ENCODE measurements at regions not wholly inside any gene's neighbourhood (a gene's known extent, or its start where the extent isn't known, plus 50 kb on each side); places are given as distances from the start of the nearest gene placed in this dataset.

- Histone ChIP-seq H3K4me3 (no peak overlapping the region), H3K4me1 (replicated peaks) (no peaks in the 10 kb centered on the region), H3K27ac (no peak overlapping the region), H3K27me3 (replicated peaks; ENCODE audit: insufficient read depth) (no peaks in the 10 kb centered on the region), H3K9me3 (no peaks in the 10 kb centered on the region), H3K36me3 (no peaks in the 10 kb centered on the region)
- no peak for TF ChIP-seq POLR2A (IDR thresholded peaks at IDR 0.05)
- TF ChIP-seq CTCF (IDR thresholded peaks at IDR 0.05) = no peak
- no peak for TF ChIP-seq POLR2AphosphoS5 (IDR thresholded peaks at IDR 0.05)
- intact Hi-C loops (cut with DNase I) = no loop called here
- DNase-seq (ENCODE audit: low spot score) = no peak
- whole genome bisulfite sequencing = 85% methylated on average over 3 of the region's 3 CpGs
Observed at GRCh38 chr10:8400892-8401291, 346.4 kb downstream of the GATA3 start.

DNA sequence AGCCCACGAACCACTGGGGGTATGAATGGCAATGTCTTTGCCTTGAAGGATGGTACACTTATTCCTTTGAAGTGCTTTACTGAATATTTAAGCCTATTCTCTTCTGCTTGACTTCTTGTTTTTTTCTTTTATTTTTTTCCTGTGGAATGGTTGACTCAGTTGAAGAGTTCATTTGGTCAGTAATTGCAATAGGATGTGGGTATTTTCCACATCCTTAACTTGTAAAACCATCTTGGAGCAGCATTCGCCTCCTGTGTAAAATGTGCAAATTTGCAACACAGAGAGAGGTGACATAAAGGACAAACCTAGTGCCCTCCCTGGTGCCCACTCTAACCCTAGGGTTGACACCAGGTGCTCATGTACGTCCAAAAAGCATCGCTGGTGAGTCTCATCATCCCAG is 347.0 kb downstream of the GATA3 start:
- no peak for TF ChIP-seq CTCF (IDR thresholded peaks at IDR 0.05)
- TF ChIP-seq POLR2A (IDR thresholded peaks at IDR 0.05) = no peak
- TF ChIP-seq POLR2AphosphoS5 (IDR thresholded peaks at IDR 0.05) = no peak

DNA sequence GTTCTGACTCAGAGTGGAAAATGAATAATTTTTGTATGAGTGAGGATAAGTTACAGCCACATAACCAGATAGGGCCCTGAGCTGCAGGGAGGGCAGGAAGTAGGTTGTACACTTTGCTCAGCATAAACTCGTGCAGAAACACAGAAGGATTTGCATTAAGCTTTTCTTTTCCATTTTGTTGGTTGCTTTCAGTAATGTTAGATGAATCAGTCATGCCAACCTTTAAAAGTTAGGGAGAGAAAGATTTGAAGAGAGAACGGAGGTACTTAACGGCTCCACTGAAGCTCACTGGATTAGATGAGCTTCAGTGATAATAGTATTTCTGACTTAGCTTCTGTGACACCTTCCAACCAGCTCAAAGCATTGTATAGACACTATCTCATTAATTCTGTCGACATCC is 348.1 kb downstream of the GATA3 start:
- Histone ChIP-seq H3K27me3 (replicated peaks; ENCODE audit: insufficient read depth) (no peaks in the 10 kb centered on the region), H3K4me3 (no peak overlapping the region), H3K36me3 (no peaks in the 10 kb centered on the region), H3K27ac (no peak overlapping the region), H3K4me1 (replicated peaks) (no peaks in the 10 kb centered on the region), H3K9me3 (no peaks in the 10 kb centered on the region)
- 50% methylated on average over 4 of the region's 4 CpGs for WGBS
- intact Hi-C loops (cut with DNase I) = no loop called here
- no peak for DNase-seq (ENCODE audit: low spot score)
- no peak for TF ChIP-seq CTCF (IDR thresholded peaks at IDR 0.05)
- no peak for TF ChIP-seq POLR2A (IDR thresholded peaks at IDR 0.05)
- no peak for TF ChIP-seq POLR2AphosphoS5 (IDR thresholded peaks at IDR 0.05)

More for the DNA sequence above, 347.0 kb downstream of the GATA3 start:
- H3K9me3 ChIP-seq = no peaks in the 10 kb centered on the region
- DNase-seq (ENCODE audit: low spot score) = no peak
- H3K27ac ChIP-seq = no peak overlapping the region
- no peaks in the 10 kb centered on the region for H3K27me3 ChIP-seq (replicated peaks; ENCODE audit: insufficient read depth)
- 93% methylated on average over 4 of the region's 4 CpGs for WGBS
- no peaks in the 10 kb centered on the region for H3K4me1 ChIP-seq (replicated peaks)
- no peaks in the 10 kb centered on the region for H3K36me3 ChIP-seq
- H3K4me3 ChIP-seq = no peak overlapping the region
- intact Hi-C loops (cut with DNase I) = no loop called here

GRCh38 chr10:8403711-8404371 is 349.4 kb downstream of the GATA3 start:
- Histone ChIP-seq H3K9me3 (no peaks in the 10 kb centered on the region), H3K27ac (no peak overlapping the region), H3K4me3 (no peak overlapping the region), H3K36me3 (no peaks in the 10 kb centered on the region), H3K27me3 (replicated peaks; ENCODE audit: insufficient read depth) (no peaks in the 10 kb centered on the region), H3K4me1 (replicated peaks) (no peaks in the 10 kb centered on the region)
- intact Hi-C loops (cut with DNase I) = no loop called here
- WGBS = 79% methylated on average over 4 of the region's 4 CpGs
- no peak for DNase-seq (ENCODE audit: low spot score)
- no peak for TF ChIP-seq POLR2AphosphoS5 (IDR thresholded peaks at IDR 0.05)
- TF ChIP-seq CTCF (IDR thresholded peaks at IDR 0.05) = no peak
- no peak for TF ChIP-seq POLR2A (IDR thresholded peaks at IDR 0.05)

GRCh38 chr10:8404721-8405120 is 350.2 kb downstream of the GATA3 start:
- no peaks in the 10 kb centered on the region for H3K4me1 ChIP-seq (replicated peaks)
- H3K27me3 ChIP-seq (replicated peaks; ENCODE audit: insufficient read depth) = no peaks in the 10 kb centered on the region
- no peak overlapping the region for H3K27ac ChIP-seq
- intact Hi-C loops (cut with DNase I) = no loop called here
- no peak for TF ChIP-seq CTCF (IDR thresholded peaks at IDR 0.05)
- no peak for TF ChIP-seq POLR2AphosphoS5 (IDR thresholded peaks at IDR 0.05)
- TF ChIP-seq POLR2A (IDR thresholded peaks at IDR 0.05) = no peak
- 27% methylated on average over 1 of the region's 1 CpG for WGBS
- DNase-seq (ENCODE audit: low spot score) = no peak
- H3K36me3 ChIP-seq = no peaks in the 10 kb centered on the region
- H3K9me3 ChIP-seq = no peaks in the 10 kb centered on the region
- H3K4me3 ChIP-seq = no peak overlapping the region
